OCI-LY3 (cell line): ENCODE measurements at regions not wholly inside any gene's neighbourhood (a gene's known extent, or its start where the extent isn't known, plus 50 kb on each side); places are given as distances from the start of the nearest gene placed in this dataset.
"Not testable (repeated sequence)": the region's sequence is repeated elsewhere in the genome, so short reads cannot be mapped to it uniquely, and the experiment has no call there.

Experiments used
- H2AFZ ChIP-seq: fragments of 200-600, 300-600 bp; shearing (Covaris generic); 2 replicates; pipeline ENCODE4 v1.6.0; 2014; ENCODE audit warnings: antibody characterized with exemption, low read depth, low read length
- H3K27ac ChIP-seq: fragments of 200-600, 300-600 bp; sonication (generic); 2 replicates; pipeline ENCODE4 v1.5.1; 2014; ENCODE audit warnings: mild to moderate bottlenecking, low read length, moderate library complexity, mixed read lengths
- H3K27me3 ChIP-seq: fragments of 200-600, 300-600 bp; sonication (generic); 2 replicates; pipeline ENCODE4 v1.6.1; 2014; ENCODE audit warnings: low read depth, low read length, mixed read lengths
- H3K36me3 ChIP-seq: fragments of 200-600, 300-600 bp; sonication (generic); replicated peaks from 2 replicates; pipeline ENCODE3; 2014; ENCODE audit warnings: low read depth, low read length, mixed read lengths
- H3K4me1 ChIP-seq: fragments of 300-600, 200-600 bp; sonication (generic); 2 replicates; pipeline ENCODE4 v1.6.1; 2014; ENCODE audit warnings: low read length, mixed read lengths
- H3K4me2 ChIP-seq: fragments of 200-600, 300-600 bp; sonication (generic); 2 replicates; pipeline ENCODE4 v1.6.1; 2014; ENCODE audit warnings: low read length, mixed read lengths
- H3K4me3 ChIP-seq: fragments of 300-600, 200-600 bp; sonication (generic); 2 replicates; pipeline ENCODE4 v1.5.1; 2014; ENCODE audit warnings: antibody characterized with exemption, mild to moderate bottlenecking, low read length, moderate library complexity
- H3K79me2 ChIP-seq: fragments of 300-600, 200-600 bp; shearing (Covaris generic); 2 replicates; pipeline ENCODE4 v1.6.1; 2014; ENCODE audit warnings: mild to moderate bottlenecking, low read length, mixed read lengths
- H3K9ac ChIP-seq: fragments of 300-600, 200-600 bp; shearing (Covaris generic); 2 replicates; pipeline ENCODE4 v1.6.0; 2014; ENCODE audit warnings: mild to moderate bottlenecking, low read length, moderate library complexity
- H3K9me3 ChIP-seq: fragments of 200-600, 300-600 bp; shearing (Covaris generic); 2 replicates; pipeline ENCODE4 v1.6.1; 2014; ENCODE audit warnings: low read length, mixed read lengths; ENCODE audit not compliant: insufficient read depth
- H4K20me1 ChIP-seq: fragments of 200-600, 300-600 bp; sonication (generic); 2 replicates; pipeline ENCODE4 v1.6.1; 2016; ENCODE audit warnings: low read length, mixed read lengths; ENCODE audit not compliant: insufficient read depth
- EZH2phosphoT487 ChIP-seq: fragments of 200-600 bp; shearing (Covaris generic); IDR thresholded peaks from 2 replicates; pipeline ENCODE4 v1.6.1; 2018; ENCODE audit warnings: antibody characterized with exemption, mixed run types, low read depth
- TF ChIP-seq, protein P1 (sequence below): fragments of 200-600, 300-600 bp; sonication (generic); IDR thresholded peaks from 2 replicates; pipeline ENCODE4 v1.5.1; 2014; ENCODE audit warnings: antibody characterized with exemption, low read length, low read depth

DNA sequence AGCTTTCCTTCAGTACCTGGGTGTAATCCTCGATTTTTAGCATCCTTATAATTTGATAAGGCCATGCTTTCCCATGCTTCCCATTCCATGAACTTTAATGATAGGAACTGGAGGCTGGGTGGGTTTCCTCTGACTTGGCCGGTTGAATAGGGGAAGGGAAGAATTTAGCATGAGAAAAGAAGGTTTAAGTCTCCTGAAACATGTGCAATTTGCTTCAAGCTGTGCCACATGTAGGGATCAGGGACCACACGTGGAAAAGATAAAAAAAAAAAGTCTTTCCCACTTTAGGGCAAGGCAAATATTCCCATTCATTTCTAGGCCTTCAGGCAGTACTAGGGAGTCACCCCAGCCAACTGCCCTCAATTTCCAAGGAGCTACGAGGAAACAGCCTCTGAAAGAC, 900.3 kb downstream of the DSC3 start:
- Histone ChIP-seq H3K9me3 (no peaks in the 10 kb centered on the region), H2AFZ (no peak overlapping the region), H3K27me3 (no peaks in the 10 kb centered on the region), H3K4me2 (no peak overlapping the region), H3K4me1 (peaks cover 12% of the 10 kb centered on the region), H3K9ac (no peak overlapping the region), H3K27ac (no peak overlapping the region), H4K20me1 (no peaks in the 10 kb centered on the region), H3K79me2 (no peaks in the 10 kb centered on the region), H3K4me3 (no peak overlapping the region), H3K36me3 (no peaks in the 10 kb centered on the region)
- no peak for TF ChIP-seq EZH2phosphoT487
- TF ChIP-seq, protein P1, sequence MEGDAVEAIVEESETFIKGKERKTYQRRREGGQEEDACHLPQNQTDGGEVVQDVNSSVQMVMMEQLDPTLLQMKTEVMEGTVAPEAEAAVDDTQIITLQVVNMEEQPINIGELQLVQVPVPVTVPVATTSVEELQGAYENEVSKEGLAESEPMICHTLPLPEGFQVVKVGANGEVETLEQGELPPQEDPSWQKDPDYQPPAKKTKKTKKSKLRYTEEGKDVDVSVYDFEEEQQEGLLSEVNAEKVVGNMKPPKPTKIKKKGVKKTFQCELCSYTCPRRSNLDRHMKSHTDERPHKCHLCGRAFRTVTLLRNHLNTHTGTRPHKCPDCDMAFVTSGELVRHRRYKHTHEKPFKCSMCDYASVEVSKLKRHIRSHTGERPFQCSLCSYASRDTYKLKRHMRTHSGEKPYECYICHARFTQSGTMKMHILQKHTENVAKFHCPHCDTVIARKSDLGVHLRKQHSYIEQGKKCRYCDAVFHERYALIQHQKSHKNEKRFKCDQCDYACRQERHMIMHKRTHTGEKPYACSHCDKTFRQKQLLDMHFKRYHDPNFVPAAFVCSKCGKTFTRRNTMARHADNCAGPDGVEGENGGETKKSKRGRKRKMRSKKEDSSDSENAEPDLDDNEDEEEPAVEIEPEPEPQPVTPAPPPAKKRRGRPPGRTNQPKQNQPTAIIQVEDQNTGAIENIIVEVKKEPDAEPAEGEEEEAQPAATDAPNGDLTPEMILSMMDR, result no peak

DNA sequence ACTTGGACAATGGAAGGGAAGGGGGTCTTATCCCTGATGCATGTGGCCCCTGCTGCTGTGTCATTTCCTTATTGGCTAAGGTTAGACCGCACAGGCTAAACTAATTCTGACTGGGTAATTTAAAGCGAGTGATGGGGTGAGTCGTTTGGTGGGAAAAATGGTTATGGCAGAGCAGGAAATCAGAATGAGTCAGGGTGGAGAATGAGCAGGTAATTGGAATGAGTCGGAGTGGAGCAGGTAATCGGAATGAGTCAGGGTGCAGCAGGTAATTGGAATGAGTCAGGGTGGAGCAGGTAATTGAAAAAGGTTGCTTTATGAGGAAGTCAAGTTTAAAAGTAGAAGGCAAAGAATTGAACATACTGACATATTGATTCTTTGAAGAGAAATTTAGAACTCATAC, 901.0 kb downstream of the DSC3 start:
- H3K4me3 ChIP-seq, H4K20me1 ChIP-seq, H2AFZ ChIP-seq, H3K4me2 ChIP-seq, H3K27ac ChIP-seq, H3K27me3 ChIP-seq, H3K79me2 ChIP-seq, H3K9ac ChIP-seq, H3K9me3 ChIP-seq, H3K36me3 ChIP-seq: not testable (repeated sequence)
- peaks cover 12% of the 10 kb centered on the region for H3K4me1 ChIP-seq

DNA sequence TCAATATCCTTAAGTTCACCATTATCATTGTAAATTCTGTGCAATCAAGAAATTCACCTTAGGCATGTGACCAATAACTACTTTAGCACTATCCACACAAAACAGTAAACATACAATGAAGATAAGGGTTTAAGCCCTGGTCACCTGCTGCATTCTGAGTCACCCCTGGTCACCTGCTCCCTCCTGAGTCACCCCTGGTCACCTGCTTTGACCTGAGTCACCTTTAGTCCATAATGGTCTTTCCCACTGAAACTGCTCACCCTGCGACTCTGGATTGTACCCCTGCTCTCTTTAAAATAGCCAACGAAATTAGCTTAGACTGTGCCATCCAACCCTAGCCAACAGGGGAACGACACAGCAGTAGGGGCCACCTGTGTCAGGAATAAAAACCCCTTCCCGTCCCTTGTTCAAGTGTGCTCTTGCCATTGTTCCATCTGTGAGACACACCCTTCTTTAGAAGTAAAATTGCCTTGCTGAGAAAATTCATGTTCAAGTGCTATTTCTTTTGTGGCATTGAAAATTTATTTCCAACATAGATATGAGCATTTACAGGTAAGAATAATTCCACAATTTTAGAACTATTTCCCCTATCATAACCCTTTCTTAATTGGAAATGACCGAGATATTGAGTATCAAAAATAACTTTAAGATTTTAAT, 902.8 kb downstream of the DSC3 start:
- Histone ChIP-seq H3K36me3 (no peaks in the 10 kb centered on the region), H3K9ac (no peak overlapping the region), H3K27ac (no peak overlapping the region), H3K4me2 (no peak overlapping the region), H3K9me3 (no peaks in the 10 kb centered on the region), H3K79me2 (no peaks in the 10 kb centered on the region), H3K4me1 (peaks cover 9% of the 10 kb centered on the region), H2AFZ (no peak overlapping the region), H3K27me3 (no peaks in the 10 kb centered on the region), H4K20me1 (no peaks in the 10 kb centered on the region), H3K4me3 (no peak overlapping the region)
- no peak for TF ChIP-seq EZH2phosphoT487
- TF ChIP-seq, protein P1, result no peak

DNA sequence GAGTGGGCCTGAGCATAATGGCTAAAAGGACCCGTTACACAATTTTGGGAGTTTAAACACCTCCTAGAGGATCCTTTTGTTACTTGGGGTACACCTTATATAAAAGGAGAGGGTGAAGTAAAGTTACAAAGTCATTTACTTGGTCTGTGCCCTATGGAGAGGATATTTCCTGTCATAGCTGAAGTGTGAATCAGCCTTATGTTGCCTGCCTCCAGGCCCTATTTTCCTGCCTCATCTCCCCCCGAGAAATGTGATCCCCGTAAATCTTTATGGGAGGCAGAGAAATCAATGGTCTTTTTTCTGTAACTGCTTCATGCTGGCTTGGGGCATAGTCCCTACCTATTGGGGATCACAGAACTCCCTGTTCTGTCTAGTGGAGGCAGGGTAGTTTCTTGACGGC, 906.6 kb downstream of the DSC3 start:
- Histone ChIP-seq H3K27me3 (no peaks in the 10 kb centered on the region), H3K9ac (no peak overlapping the region), H3K4me1 (no peaks in the 10 kb centered on the region), H3K79me2 (no peaks in the 10 kb centered on the region), H2AFZ (no peak overlapping the region), H3K4me3 (no peak overlapping the region), H3K36me3 (no peaks in the 10 kb centered on the region), H3K9me3 (no peaks in the 10 kb centered on the region), H4K20me1 (no peaks in the 10 kb centered on the region), H3K27ac (no peak overlapping the region), H3K4me2 (no peak overlapping the region)
- TF ChIP-seq, protein P1, result no peak
- no peak for TF ChIP-seq EZH2phosphoT487

DNA sequence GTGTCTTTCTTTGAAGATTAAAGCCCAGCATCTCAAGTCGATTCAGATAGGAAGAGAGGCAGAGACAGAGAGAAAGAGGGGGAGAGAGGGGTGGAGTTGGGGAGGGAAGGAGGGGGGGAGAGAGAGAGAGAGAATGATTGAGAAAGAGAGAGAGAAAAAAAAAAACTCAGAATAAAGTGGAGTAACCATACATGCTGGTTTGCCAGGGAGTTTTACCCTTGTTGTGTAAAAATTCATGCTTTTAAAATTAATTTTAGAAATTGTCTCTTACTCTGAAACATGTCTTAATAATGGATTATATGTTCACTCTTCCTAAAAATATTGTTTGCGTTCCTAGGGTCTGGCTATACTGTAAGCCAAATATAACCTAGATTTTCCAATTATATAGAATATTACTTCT, 908.5 kb downstream of the DSC3 start:
- no peak overlapping the region for H2AFZ ChIP-seq
- H3K9me3 ChIP-seq, result no peaks in the 10 kb centered on the region
- H3K27me3 ChIP-seq, result no peaks in the 10 kb centered on the region
- H3K4me2 ChIP-seq, result no peak overlapping the region
- no peak for TF ChIP-seq EZH2phosphoT487
- TF ChIP-seq, protein P1, result no peak
- no peak overlapping the region for H3K27ac ChIP-seq
- H4K20me1 ChIP-seq, result no peaks in the 10 kb centered on the region
- no peaks in the 10 kb centered on the region for H3K4me1 ChIP-seq
- H3K9ac ChIP-seq, result no peak overlapping the region
- no peaks in the 10 kb centered on the region for H3K36me3 ChIP-seq
- H3K4me3 ChIP-seq, result no peak overlapping the region
- no peaks in the 10 kb centered on the region for H3K79me2 ChIP-seq
